CD8-positive, alpha-beta memory T cell (primary cell): ENCODE measurements at regions not wholly inside any gene's neighbourhood (a gene's known extent, or its start where the extent isn't known, plus 50 kb on each side); places are given as distances from the start of the nearest gene placed in this dataset.
A peak's percentile ranks its signal among the peaks of the same experiment; 100 is the strongest.

ENCODE experiments used
- CTCF ChIA-PET: fragments of 350-600 bp; sonication (Branson Sonifier 250); formaldehyde crosslinking; loops from one replicate; lab custom pipeline; 2021; ENCODE audit warnings: antibody characterized with exemption; lab: Charles Lee
- POLR2A ChIA-PET: fragments of 350-600 bp; sonication (Branson Sonifier 250); formaldehyde crosslinking; loops from one replicate; lab custom pipeline; 2021; ENCODE audit warnings: antibody characterized with exemption; lab: Charles Lee
- DNase-seq, 5 donors: peaks; one replicate each; pipeline versions ENCODE4 v3.0.0 to v3.0.0-alpha.2; 2020 to 2022; ENCODE audit warnings: mixed read lengths in 1 of 5
- H3K27ac ChIP-seq: one replicate; pipeline ENCODE4 v1.7.0; 2013; ENCODE audit warnings: low read depth, mild to moderate bottlenecking, low read length, moderate library complexity
- H3K27me3 ChIP-seq: 2 replicates; pipeline ENCODE4 v1.7.0; 2013; ENCODE audit warnings: low read length, mild to moderate bottlenecking; ENCODE audit not compliant: insufficient read depth, poor library complexity, severe bottlenecking
- H3K36me3 ChIP-seq: 2 replicates; pipeline ENCODE4 v1.7.0; 2013; ENCODE audit warnings: mild to moderate bottlenecking, low read length, moderate library complexity; ENCODE audit not compliant: insufficient read depth
- H3K4me1 ChIP-seq: 2 replicates; pipeline ENCODE4 v1.7.0; 2013; ENCODE audit warnings: mild to moderate bottlenecking, low read length, moderate library complexity; ENCODE audit not compliant: insufficient read depth
- H3K4me3 ChIP-seq: 2 replicates; pipeline ENCODE4 v1.7.0; 2013; ENCODE audit warnings: mild to moderate bottlenecking, low read length
- H3K9me3 ChIP-seq: 2 replicates; pipeline ENCODE4 v1.7.0; 2013; ENCODE audit warnings: mild to moderate bottlenecking, low read length
- H3K27ac Mint-ChIP-seq, 8 donors: one replicate each; pipeline ENCODE4 v1.8.0; 2020 to 2021; ENCODE audit warnings: mixed read lengths in 8 of 8, mild to moderate bottlenecking in 6 of 8, inconsistent platforms in 3 of 8, moderate library complexity in 3 of 8
- H3K27me3 Mint-ChIP-seq, 2 donors: one replicate each; pipeline ENCODE4 v1.8.0; 2020 to 2021; ENCODE audit warnings: mixed read lengths in 2 of 2, mild to moderate bottlenecking in 1 of 2, moderate library complexity in 1 of 2
- H3K36me3 Mint-ChIP-seq, 3 donors: one replicate each; pipeline ENCODE4 v1.8.0; 2020 to 2021; ENCODE audit warnings: mixed read lengths in 3 of 3, inconsistent platforms in 1 of 3, mild to moderate bottlenecking in 1 of 3
- H3K4me1 Mint-ChIP-seq, 3 donors: one replicate each; pipeline ENCODE4 v1.8.0; 2020 to 2021; ENCODE audit warnings: mixed read lengths in 3 of 3, inconsistent platforms in 1 of 3, mild to moderate bottlenecking in 1 of 3
- H3K4me3 Mint-ChIP-seq, 7 donors: one replicate each; pipeline ENCODE4 v1.8.0; 2020 to 2021; ENCODE audit warnings: mixed read lengths in 7 of 7, mild to moderate bottlenecking in 6 of 7, moderate library complexity in 4 of 7, inconsistent platforms in 2 of 7
- H3K9me3 Mint-ChIP-seq, 5 donors: one replicate each; pipeline ENCODE4 v1.8.0; 2020 to 2022; ENCODE audit warnings: mixed read lengths in 5 of 5, mild to moderate bottlenecking in 3 of 5, moderate library complexity in 2 of 5, inconsistent platforms in 1 of 5

GRCh38 chr15:85296615-85297402 is 83.6 kb upstream of the AKAP13 start:
- peaks cover 7% of the 10 kb centered on the region for H3K4me1 ChIP-seq
- peak overlapping the region in 6 of 7 donors; percentile 18 to 72 (median 52) for H3K4me3 Mint-ChIP-seq
- H3K9me3 Mint-ChIP-seq, result no peaks in the 10 kb centered on the region
- peak overlapping the region in 1 of 8 donors; percentile 16 for H3K27ac Mint-ChIP-seq
- H3K9me3 ChIP-seq, result no peaks in the 10 kb centered on the region
- H3K27me3 Mint-ChIP-seq, result peaks cover 0 to 3% of the 10 kb centered on the region in 2 donors
- POLR2A ChIA-PET, result no interaction called here
- peaks cover 0 to 2% (median 0%) of the 10 kb centered on the region in 3 donors for H3K36me3 Mint-ChIP-seq
- no peaks in the 10 kb centered on the region for H3K36me3 ChIP-seq
- H3K4me3 ChIP-seq, result peak overlapping the region; percentile 47
- H3K27me3 ChIP-seq, result no peaks in the 10 kb centered on the region
- H3K4me1 Mint-ChIP-seq, result peaks cover 11 to 15% (median 12%) of the 10 kb centered on the region in 3 donors
- H3K27ac ChIP-seq, result no peak overlapping the region
- CTCF ChIA-PET, result interaction anchor here (0.8 to 6.0 kb wide), 37 partner anchors 10 to 544 kb away, joined by 3 to 79 read pairs (median 4); partner anchors contain the start of gene AKAP13
- DNase-seq, result peak; percentile 40 to 73 (median 63)

GRCh38 chr15:85297537-85297936 is 82.9 kb upstream of the AKAP13 start:
- H3K4me1 Mint-ChIP-seq, result peaks cover 11 to 15% (median 12%) of the 10 kb centered on the region in 3 donors
- no peak overlapping the region for H3K27ac ChIP-seq
- no peak overlapping the region for H3K4me3 ChIP-seq
- no peaks in the 10 kb centered on the region for H3K9me3 ChIP-seq
- peak overlapping the region in 2 of 8 donors; percentile 35 to 59 for H3K27ac Mint-ChIP-seq
- H3K9me3 Mint-ChIP-seq, result no peaks in the 10 kb centered on the region
- no peaks in the 10 kb centered on the region for H3K27me3 Mint-ChIP-seq
- H3K27me3 ChIP-seq, result no peaks in the 10 kb centered on the region
- POLR2A ChIA-PET, result no interaction called here
- CTCF ChIA-PET, result interaction anchor here (1.0 to 6.0 kb wide), 16 partner anchors 9 to 349 kb away, joined by 3 to 79 read pairs (median 6); partner anchors contain the start of gene AKAP13
- DNase-seq, result no peak
- peaks cover 7% of the 10 kb centered on the region for H3K4me1 ChIP-seq
- no peaks in the 10 kb centered on the region for H3K36me3 ChIP-seq
- H3K36me3 Mint-ChIP-seq, result peaks cover 0 to 1% (median 0%) of the 10 kb centered on the region in 3 donors
- H3K4me3 Mint-ChIP-seq, result peak overlapping the region in 3 of 7 donors; percentile 3 to 69 (median 16)

- H3K36me3 ChIP-seq, result no peaks in the 10 kb centered on the region
- no peak overlapping the region for H3K4me3 ChIP-seq
- Mint-ChIP-seq H3K4me1 (peaks cover 11 to 15% (median 12%) of the 10 kb centered on the region in 3 donors), H3K27ac (no peak overlapping the region), H3K4me3 (no peak overlapping the region), H3K36me3 (peaks cover 0 to 1% (median 0%) of the 10 kb centered on the region in 3 donors), H3K27me3 (no peaks in the 10 kb centered on the region), H3K9me3 (no peaks in the 10 kb centered on the region)
- H3K9me3 ChIP-seq, result no peaks in the 10 kb centered on the region
- DNase-seq, result no peak
- CTCF ChIA-PET, result interaction anchor here (1.1 to 6.0 kb wide), 4 partner anchors 8 to 115 kb away, joined by 3 to 79 read pairs (median 7); no protein-coding TSS in a partner anchor
- H3K27me3 ChIP-seq, result no peaks in the 10 kb centered on the region
- POLR2A ChIA-PET, result no interaction called here
- H3K27ac ChIP-seq, result no peak overlapping the region
- H3K4me1 ChIP-seq, result peaks cover 7% of the 10 kb centered on the region
Measured at GRCh38 chr15:85298366-85298765, 82.0 kb upstream of the AKAP13 start.

GRCh38 chr15:85298941-85299340 is 81.5 kb upstream of the AKAP13 start:
- H3K27me3 Mint-ChIP-seq, result no peaks in the 10 kb centered on the region
- no peaks in the 10 kb centered on the region for H3K9me3 Mint-ChIP-seq
- H3K36me3 Mint-ChIP-seq, result peaks cover 0 to 1% (median 0%) of the 10 kb centered on the region in 3 donors
- Histone ChIP-seq H3K9me3 (no peaks in the 10 kb centered on the region), H3K27ac (no peak overlapping the region), H3K27me3 (no peaks in the 10 kb centered on the region), H3K4me3 (no peak overlapping the region), H3K4me1 (peaks cover 7% of the 10 kb centered on the region), H3K36me3 (no peaks in the 10 kb centered on the region)
- ChIA-PET POLR2A (no interaction called here), CTCF (interaction anchor here (1.1 to 6.0 kb wide), 4 partner anchors 9 to 114 kb away, joined by 3 to 79 read pairs (median 7); no protein-coding TSS in a partner anchor)
- H3K4me3 Mint-ChIP-seq, result no peak overlapping the region
- DNase-seq, result no peak
- no peak overlapping the region for H3K27ac Mint-ChIP-seq
- peaks cover 11 to 15% (median 12%) of the 10 kb centered on the region in 3 donors for H3K4me1 Mint-ChIP-seq

- no peaks in the 10 kb centered on the region for H3K9me3 ChIP-seq
- POLR2A ChIA-PET, result no interaction called here
Measured at GRCh38 chr15:85302271-85302670, 78.1 kb upstream of the AKAP13 start.

GRCh38 chr15:85305050-85305449 is 75.4 kb upstream of the AKAP13 start:
- Histone ChIP-seq H3K27me3 (no peaks in the 10 kb centered on the region), H3K27ac (no peak overlapping the region), H3K9me3 (no peaks in the 10 kb centered on the region), H3K4me1 (no peaks in the 10 kb centered on the region), H3K4me3 (no peak overlapping the region), H3K36me3 (no peaks in the 10 kb centered on the region)
- POLR2A ChIA-PET, result no interaction called here
- Mint-ChIP-seq H3K36me3 (no peaks in the 10 kb centered on the region), H3K27me3 (peaks cover 0 to 2% of the 10 kb centered on the region in 2 donors), H3K4me3 (no peak overlapping the region), H3K9me3 (no peaks in the 10 kb centered on the region), H3K27ac (peak overlapping the region in 1 of 8 donors; percentile 14), H3K4me1 (peaks cover 0 to 15% (median 11%) of the 10 kb centered on the region in 3 donors)
- DNase-seq, result no peak
- CTCF ChIA-PET, result no interaction called here

More at GRCh38 chr15:85302271-85302670, 78.1 kb upstream of the AKAP13 start:
- no peak overlapping the region for H3K27ac Mint-ChIP-seq
- no peaks in the 10 kb centered on the region for H3K36me3 Mint-ChIP-seq
- no peak overlapping the region for H3K4me3 Mint-ChIP-seq
- no peak for DNase-seq
- CTCF ChIA-PET, result interaction anchor here (1.2 to 1.4 kb wide), 2 partner anchors 112 to 539 kb away, joined by 3 to 4 read pairs; no protein-coding TSS in a partner anchor
- H3K27me3 ChIP-seq, result no peaks in the 10 kb centered on the region
- no peaks in the 10 kb centered on the region for H3K36me3 ChIP-seq
- H3K4me1 Mint-ChIP-seq, result peaks cover under 1 to 4% (median under 1%) of the 10 kb centered on the region in 3 donors
- H3K27me3 Mint-ChIP-seq, result peaks cover 0 to 1% of the 10 kb centered on the region in 2 donors
- H3K4me3 ChIP-seq, result no peak overlapping the region
- H3K9me3 Mint-ChIP-seq, result no peaks in the 10 kb centered on the region
- H3K27ac ChIP-seq, result no peak overlapping the region
- H3K4me1 ChIP-seq, result no peaks in the 10 kb centered on the region

GRCh38 chr15:85306946-85307686 is 73.3 kb upstream of the AKAP13 start:
- Histone ChIP-seq H3K9me3 (no peaks in the 10 kb centered on the region), H3K4me3 (no peak overlapping the region), H3K27ac (no peak overlapping the region), H3K27me3 (no peaks in the 10 kb centered on the region), H3K4me1 (no peaks in the 10 kb centered on the region), H3K36me3 (no peaks in the 10 kb centered on the region)
- Mint-ChIP-seq H3K9me3 (no peaks in the 10 kb centered on the region), H3K27ac (no peak overlapping the region), H3K36me3 (no peaks in the 10 kb centered on the region), H3K4me3 (no peak overlapping the region), H3K4me1 (peaks cover 0 to 15% (median 15%) of the 10 kb centered on the region in 3 donors), H3K27me3 (peaks cover 0 to 3% of the 10 kb centered on the region in 2 donors)
- DNase-seq, result no peak
- ChIA-PET CTCF (interaction anchor here (0.6 to 2.1 kb wide), 4 partner anchors 11 to 23 kb away, joined by 3 to 7 read pairs (median 4); no protein-coding TSS in a partner anchor), POLR2A (no interaction called here)
